GM23338 (cell line): ENCODE measurements at regions not wholly inside any gene's neighbourhood (a gene's known extent, or its start where the extent isn't known, plus 50 kb on each side); places are given as distances from the start of the nearest gene placed in this dataset.

ENCODE experiments used
- ATAC-seq: fragments of 200-7000 bp; cut with Tn5 transposase; 3 replicates; pipeline ENCODE4 v1.9.1; 2020
- DNase-seq: peaks from one replicate; pipeline ENCODE4 v3.0.0-alpha.2; 2015; ENCODE audit warnings: low spot score
- H2AFZ ChIP-seq: fragments of 200-600 bp; sonication (generic); 2 replicates; pipeline ENCODE4 v1.8.0; 2016; ENCODE audit warnings: antibody characterized with exemption, mild to moderate bottlenecking, moderate library complexity
- H3F3A ChIP-seq: fragments of 200-600 bp; sonication (generic); replicated peaks from 2 replicates; pipeline ENCODE4 v1.8.0; 2017; ENCODE audit warnings: antibody characterized with exemption, mixed run types, low read depth
- H3K27ac ChIP-seq: fragments of 200-600 bp; sonication (generic); 2 replicates; pipeline ENCODE4 v1.6.1; 2016; ENCODE audit warnings: low read depth
- H3K27me3 ChIP-seq: fragments of 200-600 bp; sonication (generic); 2 replicates; pipeline ENCODE4 v1.8.0; 2016; ENCODE audit warnings: mild to moderate bottlenecking, mixed run types, moderate library complexity; ENCODE audit not compliant: insufficient read depth
- H3K36me3 ChIP-seq: fragments of 200-600 bp; sonication (generic); 2 replicates; pipeline ENCODE4 v1.8.0; 2016; ENCODE audit warnings: mild to moderate bottlenecking; ENCODE audit not compliant: insufficient read depth
- H3K4me1 ChIP-seq: fragments of 200-600 bp; sonication (generic); 2 replicates; pipeline ENCODE4 v1.8.0; 2016; ENCODE audit warnings: mild to moderate bottlenecking, moderate library complexity; ENCODE audit not compliant: insufficient read depth
- H3K4me2 ChIP-seq: fragments of 200-600 bp; sonication (generic); 2 replicates; pipeline ENCODE4 v1.7.1; 2017; ENCODE audit warnings: mixed run types
- H3K4me3 ChIP-seq: fragments of 200-600 bp; sonication (generic); 2 replicates; pipeline ENCODE4 v1.6.1; 2016; ENCODE audit warnings: mixed run types
- H3K79me2 ChIP-seq: fragments of 200-600 bp; sonication (generic); replicated peaks from 2 replicates; pipeline ENCODE4 v1.8.0; 2017; ENCODE audit warnings: mild to moderate bottlenecking; ENCODE audit not compliant: insufficient read depth
- H3K9me2 ChIP-seq: fragments of 200-600 bp; sonication (generic); 2 replicates; pipeline ENCODE4 v1.8.0; 2017; ENCODE audit not compliant: insufficient read depth
- H4K20me1 ChIP-seq: fragments of 200-600 bp; sonication (generic); replicated peaks from 2 replicates; pipeline ENCODE4 v1.8.0; 2017; ENCODE audit warnings: mild to moderate bottlenecking; ENCODE audit not compliant: insufficient read depth
- H3K27ac Mint-ChIP-seq: 2 replicates; pipeline ENCODE4 v1.8.0; 2020; ENCODE audit warnings: inconsistent platforms, mild to moderate bottlenecking, moderate library complexity, mixed read lengths
- H3K27me3 Mint-ChIP-seq: 3 replicates; pipeline ENCODE4 v1.8.0; 2022; ENCODE audit warnings: low read depth, mild to moderate bottlenecking, moderate library complexity, mixed read lengths, inconsistent platforms; ENCODE audit not compliant: insufficient read depth, poor library complexity
- H3K36me3 Mint-ChIP-seq: 3 replicates; pipeline ENCODE4 v1.8.0; 2021; ENCODE audit warnings: low read depth, mild to moderate bottlenecking, inconsistent platforms, moderate library complexity, mixed read lengths
- H3K4me1 Mint-ChIP-seq: 3 replicates; pipeline ENCODE4 v1.8.0; 2020; ENCODE audit warnings: mild to moderate bottlenecking, inconsistent platforms, mixed read lengths
- H3K4me3 Mint-ChIP-seq: 3 replicates; pipeline ENCODE4 v1.8.0; 2021; ENCODE audit warnings: moderate library complexity, mild to moderate bottlenecking, inconsistent platforms, mixed read lengths
- H3K9me3 Mint-ChIP-seq: 3 replicates; pipeline ENCODE4 v1.8.0; 2020; ENCODE audit warnings: moderate library complexity, mild to moderate bottlenecking, inconsistent platforms, mixed read lengths
- CREB1 ChIP-seq: fragments of 250-450 bp; sonication (Bioruptor Pico); IDR thresholded peaks from 2 replicates; pipeline ENCODE4 v1.5.0; 2020; ENCODE audit warnings: low read depth, mild to moderate bottlenecking, moderate library complexity
- EZH2 ChIP-seq: fragments of 200-600 bp; sonication (generic); IDR thresholded peaks from one replicate; pipeline ENCODE4 v1.8.0; 2017; ENCODE audit warnings: antibody characterized with exemption, mild to moderate bottlenecking, low read depth; ENCODE audit not compliant: unreplicated experiment
- EZH2phosphoT487 ChIP-seq: fragments of 200-600 bp; sonication (generic); IDR thresholded peaks from one replicate; pipeline ENCODE4 v1.8.1; 2018; ENCODE audit warnings: antibody characterized with exemption; ENCODE audit not compliant: unreplicated experiment
- JUNB ChIP-seq: IDR thresholded peaks from one replicate; pipeline ENCODE4 v1.6.1; 2016; ENCODE audit warnings: antibody characterized with exemption; ENCODE audit not compliant: unreplicated experiment
- NANOG ChIP-seq: IDR thresholded peaks from 2 replicates; pipeline ENCODE4 v1.6.1; 2016; ENCODE audit warnings: antibody characterized with exemption, borderline replicate concordance
- POLR2AphosphoS5 ChIP-seq: IDR thresholded peaks from 2 replicates; pipeline ENCODE4 v1.6.1; 2016; ENCODE audit warnings: antibody characterized with exemption, low read depth
- STAT1 ChIP-seq: IDR thresholded peaks from one replicate; pipeline ENCODE4 v1.6.1; 2016; ENCODE audit warnings: antibody characterized with exemption; ENCODE audit not compliant: unreplicated experiment
- ZNF114 ChIP-seq: fragments of 250-450 bp; sonication (Bioruptor Pico); IDR thresholded peaks from 2 replicates; pipeline ENCODE4 v1.5.0; 2020; ENCODE audit warnings: mild to moderate bottlenecking, moderate library complexity
- ZNF331 ChIP-seq: fragments of 250-450 bp; sonication (Bioruptor Pico); IDR thresholded peaks from 2 replicates; pipeline ENCODE4 v1.5.0; 2020; ENCODE audit warnings: low read depth, mild to moderate bottlenecking, moderate library complexity
- ZNF462 ChIP-seq: fragments of 250-450 bp; sonication (Bioruptor Pico); IDR thresholded peaks from 2 replicates; pipeline ENCODE4 v1.5.0; 2020; ENCODE audit warnings: mild to moderate bottlenecking, moderate library complexity

GRCh38 chr3:127419641-127420553 lies 132.1 kb upstream of the PRR20G start:
- Histone ChIP-seq H3K27ac (no peak overlapping the region), H3K4me1 (peaks cover 7% of the 10 kb centered on the region; the same call in 1 of the 2 replicates), H3K4me2 (no peak overlapping the region), H3K36me3 (no peaks in the 10 kb centered on the region), H3K27me3 (no peaks in the 10 kb centered on the region), H3K9me2 (no peaks in the 10 kb centered on the region), H3F3A (no peaks in the 10 kb centered on the region), H2AFZ (no peak overlapping the region), H3K4me3 (no peak overlapping the region), H3K79me2 (no peaks in the 10 kb centered on the region), H4K20me1 (no peaks in the 10 kb centered on the region)
- peaks cover 14% of the 10 kb centered on the region for H3K27me3 Mint-ChIP-seq
- TF ChIP-seq ZNF462 (no peak), POLR2AphosphoS5 (no peak), ZNF114 (CRISPR knock-in tag) (no peak), ZNF331 (CRISPR knock-in tag) (no peak), NANOG (no peak), STAT1 (no peak), EZH2 (no peak), JUNB (no peak), EZH2phosphoT487 (no peak), CREB1 (CRISPR knock-in tag) (no peak)
- ATAC-seq (no peak), DNase-seq (no peak)
- H3K27ac Mint-ChIP-seq = no peak overlapping the region
- H3K36me3 Mint-ChIP-seq = no peaks in the 10 kb centered on the region
- peaks cover 43% of the 10 kb centered on the region for H3K4me1 Mint-ChIP-seq
- H3K4me3 Mint-ChIP-seq = no peak overlapping the region
- H3K9me3 Mint-ChIP-seq = no peaks in the 10 kb centered on the region
